ENCODE measurements at regions not wholly inside any gene's neighbourhood (a gene's known extent, or its start where the extent isn't known, plus 50 kb on each side); places are given as distances from the start of the nearest gene placed in this dataset.
"Not testable (repeated sequence)": the region's sequence is repeated elsewhere in the genome, so short reads cannot be mapped to it uniquely, and the experiment has no call there.

DNA sequence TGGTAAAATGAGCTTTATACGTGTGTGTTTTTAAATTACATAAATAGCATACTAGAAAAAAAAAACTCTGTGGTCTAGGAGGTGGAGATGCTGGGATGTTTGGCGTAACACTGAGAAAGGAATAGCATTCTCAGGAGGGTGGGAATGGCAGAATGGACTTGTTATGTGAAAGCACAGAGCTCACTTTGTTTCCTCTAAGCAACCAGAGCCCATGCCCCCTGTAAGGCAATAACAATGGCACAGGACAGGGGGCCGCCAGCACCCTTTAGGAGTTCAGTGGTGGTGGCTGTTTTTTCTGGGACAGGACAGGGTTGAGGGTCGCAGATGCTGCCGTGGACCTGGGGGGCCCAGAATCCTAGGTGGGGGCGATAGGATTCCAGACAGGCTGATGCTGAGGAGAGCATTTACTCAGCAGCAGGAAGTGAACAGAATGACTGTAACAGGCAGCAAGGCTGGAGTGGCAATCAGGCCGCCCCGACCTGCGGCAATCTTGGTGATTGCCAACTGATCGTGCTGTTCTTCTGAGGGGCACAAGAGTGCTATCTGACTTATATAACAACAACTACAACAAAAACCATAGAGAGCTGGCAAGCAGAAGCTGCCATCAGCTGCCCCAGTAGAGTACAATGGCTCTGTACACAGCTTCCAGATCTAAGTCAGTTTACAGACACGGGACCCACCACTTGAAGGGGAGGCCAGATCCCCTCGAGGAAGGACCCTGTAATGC is 160.4 kb downstream of the UACA start:
- peaks cover 3 to 5% of the 10 kb centered on the region in 2 donors for H3K9me3 ChIP-seq (ENCODE audit: control insufficient read depth in 1 of 2, low read length in 2 of 2)
- no peaks in the 10 kb centered on the region for H3K27me3 ChIP-seq (ENCODE audit: low read depth, low read length)
- no peak overlapping the region for H3K27ac ChIP-seq (ENCODE audit: low read length)
- H3K4me1 ChIP-seq (ENCODE audit: control insufficient read depth in 1 of 2, insufficient read depth in 2 of 2, low read length in 2 of 2), result peaks cover 7 to 24% of the 10 kb centered on the region in 2 donors
- no peak overlapping the region for H3K4me3 ChIP-seq (ENCODE audit: low read depth in 1 of 2, low read length in 2 of 2)
- no peaks in the 10 kb centered on the region for H3K36me3 ChIP-seq (ENCODE audit: control insufficient read depth in 1 of 2, insufficient read depth in 2 of 2, low read length in 2 of 2)

DNA sequence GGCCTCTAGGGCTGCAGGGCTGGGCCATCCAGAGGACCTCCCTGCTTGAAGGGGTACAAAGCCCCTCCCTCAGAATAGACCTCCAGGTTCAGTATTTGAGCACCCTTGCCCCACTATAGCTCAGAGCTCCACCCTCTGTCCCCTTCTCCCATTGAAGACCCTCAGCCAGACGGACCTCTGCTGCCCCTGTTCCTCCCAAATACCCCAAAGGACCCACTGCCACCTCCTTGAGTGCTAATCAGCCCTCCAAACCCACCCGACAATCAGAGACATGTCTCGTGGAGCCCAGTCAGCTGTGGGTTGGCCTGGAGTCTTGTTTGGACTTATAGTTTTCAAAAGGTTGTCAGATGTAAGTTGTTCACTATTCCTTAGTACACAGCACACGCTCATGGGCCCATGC is 161.1 kb downstream of the UACA start:
- H3K4me1 ChIP-seq (ENCODE audit: control insufficient read depth in 1 of 2, insufficient read depth in 2 of 2, low read length in 2 of 2), result peaks cover 7 to 24% of the 10 kb centered on the region in 2 donors
- H3K36me3 ChIP-seq (ENCODE audit: control insufficient read depth in 1 of 2, insufficient read depth in 2 of 2, low read length in 2 of 2), result no peaks in the 10 kb centered on the region
- no peak overlapping the region for H3K27ac ChIP-seq (ENCODE audit: low read length)
- no peak overlapping the region for H3K4me3 ChIP-seq (ENCODE audit: low read depth in 1 of 2, low read length in 2 of 2)
- peaks cover 3 to 5% of the 10 kb centered on the region in 2 donors for H3K9me3 ChIP-seq (ENCODE audit: control insufficient read depth in 1 of 2, low read length in 2 of 2)
- no peaks in the 10 kb centered on the region for H3K27me3 ChIP-seq (ENCODE audit: low read depth, low read length)

DNA sequence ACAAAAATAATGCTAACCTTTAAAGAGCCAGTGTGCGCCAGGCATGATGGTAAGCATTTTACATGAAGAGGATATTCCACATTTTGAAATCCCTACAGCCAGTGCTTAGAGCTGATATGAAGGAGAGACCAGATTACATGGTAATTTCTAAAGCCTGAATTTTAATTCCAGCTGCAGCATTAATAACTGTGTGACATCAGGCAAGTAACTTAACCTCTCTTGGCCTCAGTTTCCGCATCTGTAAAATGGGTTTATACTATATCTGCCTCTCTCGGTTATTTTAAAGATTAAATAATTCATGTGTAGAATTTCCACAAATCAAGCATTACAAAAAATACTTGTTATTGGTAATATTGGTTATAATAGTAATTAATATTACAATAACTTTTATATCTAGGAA is 165.4 kb downstream of the UACA start:
- Histone ChIP-seq H3K27me3 (ENCODE audit: low read depth, low read length) (no peaks in the 10 kb centered on the region), H3K27ac (ENCODE audit: low read length) (no peak overlapping the region), H3K4me3 (ENCODE audit: low read depth in 1 of 2, low read length in 2 of 2) (no peak overlapping the region)

DNA sequence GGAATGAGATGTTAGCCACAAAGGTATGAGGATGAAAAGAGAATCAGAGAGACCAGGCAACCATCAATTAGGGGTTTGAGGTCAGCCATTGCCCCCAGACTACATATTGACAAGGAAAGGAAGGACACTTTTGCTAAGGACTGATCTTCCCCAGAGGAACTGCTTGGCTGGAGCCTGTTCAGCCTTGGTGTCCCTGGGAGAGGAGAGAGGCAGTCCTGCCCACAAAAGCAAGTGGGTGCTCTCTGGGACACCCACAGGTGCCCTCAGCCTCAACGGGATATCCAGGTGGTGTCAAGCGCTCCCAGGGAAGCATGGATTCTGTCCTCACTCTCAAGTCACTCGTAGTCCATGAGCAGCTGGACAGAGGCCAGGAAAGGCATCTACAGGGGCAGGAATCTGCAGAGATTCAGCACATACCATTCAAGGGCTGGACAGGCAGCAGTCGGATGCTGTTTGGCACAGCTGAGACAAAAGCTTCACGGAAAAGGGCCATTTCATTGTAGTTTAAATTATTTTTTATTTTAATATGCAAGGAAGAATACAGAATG is 166.2 kb downstream of the UACA start:
- Histone ChIP-seq H3K27ac (ENCODE audit: low read length) (no peak overlapping the region), H3K36me3 (ENCODE audit: control insufficient read depth in 1 of 2, insufficient read depth in 2 of 2, low read length in 2 of 2) (no peaks in the 10 kb centered on the region), H3K9me3 (ENCODE audit: control insufficient read depth in 1 of 2, low read length in 2 of 2) (peaks cover 12 to 14% of the 10 kb centered on the region in 2 donors), H3K4me3 (ENCODE audit: low read depth in 1 of 2, low read length in 2 of 2) (no peak overlapping the region), H3K4me1 (ENCODE audit: control insufficient read depth in 1 of 2, insufficient read depth in 2 of 2, low read length in 2 of 2) (no peaks in the 10 kb centered on the region), H3K27me3 (ENCODE audit: low read depth, low read length) (no peaks in the 10 kb centered on the region)

More for the DNA sequence above, 165.4 kb downstream of the UACA start:
- Histone ChIP-seq H3K9me3 (ENCODE audit: control insufficient read depth in 1 of 2, low read length in 2 of 2) (peaks cover 12 to 14% of the 10 kb centered on the region in 2 donors), H3K36me3 (ENCODE audit: control insufficient read depth in 1 of 2, insufficient read depth in 2 of 2, low read length in 2 of 2) (no peaks in the 10 kb centered on the region), H3K4me1 (ENCODE audit: control insufficient read depth in 1 of 2, insufficient read depth in 2 of 2, low read length in 2 of 2) (no peaks in the 10 kb centered on the region)

DNA sequence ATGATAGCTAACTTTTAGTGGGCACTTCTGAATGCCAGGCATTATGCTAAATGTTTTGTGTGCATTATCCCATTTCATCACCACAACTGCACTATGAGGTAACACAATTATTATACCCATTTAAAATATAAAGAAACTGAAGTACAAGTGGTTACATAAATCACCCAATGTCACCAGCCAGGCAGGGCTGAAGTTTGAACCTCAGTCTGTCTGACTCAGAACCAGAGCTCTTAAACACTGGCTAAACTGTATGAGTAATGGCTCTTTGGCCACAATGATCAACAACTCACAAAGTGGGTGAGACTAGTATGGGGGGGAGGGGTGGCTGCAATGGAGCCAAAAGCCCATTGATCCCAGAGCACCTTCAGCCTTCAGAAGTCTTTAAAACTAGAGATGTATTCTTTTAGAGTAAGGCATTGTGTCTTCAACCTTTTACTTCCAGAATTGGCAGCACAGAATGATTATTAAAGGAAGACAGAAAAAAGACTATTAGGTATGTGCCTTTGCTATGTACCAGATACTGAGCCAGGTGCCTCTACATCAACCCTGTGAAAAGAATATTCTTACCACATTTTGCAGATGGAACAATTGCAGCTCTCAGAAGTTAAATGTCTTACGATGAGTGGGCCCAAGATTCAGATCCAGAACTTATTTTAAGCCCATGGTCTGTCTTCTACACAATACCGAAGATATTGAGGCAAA is 166.9 kb downstream of the UACA start:
- H3K4me1 ChIP-seq (ENCODE audit: control insufficient read depth in 1 of 2, insufficient read depth in 2 of 2, low read length in 2 of 2), result no peaks in the 10 kb centered on the region
- no peaks in the 10 kb centered on the region for H3K27me3 ChIP-seq (ENCODE audit: low read depth, low read length)
- peaks cover 12 to 14% of the 10 kb centered on the region in 2 donors for H3K9me3 ChIP-seq (ENCODE audit: control insufficient read depth in 1 of 2, low read length in 2 of 2)
- no peaks in the 10 kb centered on the region for H3K36me3 ChIP-seq (ENCODE audit: control insufficient read depth in 1 of 2, insufficient read depth in 2 of 2, low read length in 2 of 2)
- no peak overlapping the region for H3K27ac ChIP-seq (ENCODE audit: low read length)
- H3K4me3 ChIP-seq (ENCODE audit: low read depth in 1 of 2, low read length in 2 of 2), result no peak overlapping the region

DNA sequence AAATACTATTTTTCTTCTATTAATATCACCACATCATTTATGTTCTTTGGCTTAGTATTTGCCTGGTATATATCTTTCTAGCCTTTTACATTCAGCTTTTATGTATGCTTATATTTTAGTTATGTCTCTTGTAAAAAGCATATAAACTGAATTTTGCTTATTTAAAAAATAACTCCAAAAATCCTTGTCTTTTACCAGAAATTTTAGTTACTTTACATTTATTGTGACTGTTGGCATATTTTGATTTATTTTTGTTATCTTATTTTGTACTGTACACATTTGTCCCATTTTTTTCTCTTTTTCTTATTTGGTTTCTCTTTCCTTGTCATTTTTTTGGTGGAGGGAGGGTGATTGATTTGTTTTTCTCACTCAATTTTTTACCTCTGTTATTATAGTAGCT is 169.6 kb downstream of the UACA start:
- H3K4me3 ChIP-seq (ENCODE audit: low read depth in 1 of 2, low read length in 2 of 2), result no peak overlapping the region
- no peaks in the 10 kb centered on the region for H3K27me3 ChIP-seq (ENCODE audit: low read depth, low read length)
- H3K36me3 ChIP-seq (ENCODE audit: control insufficient read depth in 1 of 2, insufficient read depth in 2 of 2, low read length in 2 of 2), result no peaks in the 10 kb centered on the region
- H3K9me3 ChIP-seq (ENCODE audit: control insufficient read depth in 1 of 2, low read length in 2 of 2), result peaks cover 7 to 12% of the 10 kb centered on the region in 2 donors
- no peak overlapping the region for H3K27ac ChIP-seq (ENCODE audit: low read length)
- no peaks in the 10 kb centered on the region for H3K4me1 ChIP-seq (ENCODE audit: control insufficient read depth in 1 of 2, insufficient read depth in 2 of 2, low read length in 2 of 2)

DNA sequence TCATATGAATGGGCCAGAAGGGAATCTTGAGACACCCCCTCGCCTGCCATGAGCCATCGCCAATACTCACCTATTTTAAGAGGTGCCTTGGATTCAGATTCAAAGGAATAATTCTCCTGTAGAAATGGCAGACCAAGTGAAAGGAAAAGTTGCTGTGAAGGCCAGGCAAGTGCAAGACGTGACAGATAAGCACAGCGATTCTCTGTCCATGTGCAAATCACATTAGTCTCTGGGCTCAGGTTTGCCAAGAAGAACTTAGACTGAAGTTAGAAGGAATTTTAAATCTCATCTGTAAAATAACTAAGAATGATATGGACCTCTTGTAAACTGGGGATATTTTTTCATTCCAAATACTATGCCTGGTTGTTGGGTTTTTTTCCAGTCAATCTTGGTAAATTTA is 173.6 kb downstream of the UACA start:
- Histone ChIP-seq H3K36me3 (ENCODE audit: control insufficient read depth in 1 of 2, insufficient read depth in 2 of 2, low read length in 2 of 2) (no peaks in the 10 kb centered on the region), H3K27me3 (ENCODE audit: low read depth, low read length) (no peaks in the 10 kb centered on the region), H3K27ac (ENCODE audit: low read length) (no peak overlapping the region), H3K4me3 (ENCODE audit: low read depth in 1 of 2, low read length in 2 of 2) (no peak overlapping the region), H3K4me1 (ENCODE audit: control insufficient read depth in 1 of 2, insufficient read depth in 2 of 2, low read length in 2 of 2) (peaks cover 0 to 9% of the 10 kb centered on the region in 2 donors), H3K9me3 (ENCODE audit: control insufficient read depth in 1 of 2, low read length in 2 of 2) (peaks cover 5 to 11% of the 10 kb centered on the region in 2 donors)

DNA sequence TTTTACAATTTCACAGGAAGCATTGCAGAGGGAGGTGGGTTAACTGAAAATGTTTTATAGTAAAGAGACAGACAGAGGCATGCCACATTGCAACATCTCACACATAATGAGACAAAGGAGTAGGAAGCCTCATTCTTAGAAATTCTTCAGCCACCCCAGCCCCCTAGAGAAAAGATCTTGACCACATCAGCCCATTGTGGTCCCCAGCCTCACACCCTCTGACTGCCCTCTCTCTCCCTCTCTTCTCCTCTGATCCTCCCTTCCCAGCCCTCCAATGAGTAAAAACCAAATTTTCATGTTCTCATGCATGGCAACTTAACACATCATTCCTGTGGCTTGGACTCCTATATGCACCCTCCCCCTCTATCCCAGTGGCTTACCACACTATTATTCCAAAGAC is 174.1 kb downstream of the UACA start:
- H3K4me1 ChIP-seq (ENCODE audit: control insufficient read depth in 1 of 2, insufficient read depth in 2 of 2, low read length in 2 of 2), result peaks cover 0 to 9% of the 10 kb centered on the region in 2 donors
- peaks cover 2 to 6% of the 10 kb centered on the region in 2 donors for H3K9me3 ChIP-seq (ENCODE audit: control insufficient read depth in 1 of 2, low read length in 2 of 2)

GRCh38 chr15:70588613-70589012 is 174.7 kb downstream of the UACA start:
- Histone ChIP-seq H3K27ac (ENCODE audit: low read length) (no peak overlapping the region), H3K4me3 (ENCODE audit: low read depth in 1 of 2, low read length in 2 of 2) (no peak overlapping the region), H3K4me1 (ENCODE audit: control insufficient read depth in 1 of 2, insufficient read depth in 2 of 2, low read length in 2 of 2) (peaks cover 0 to 9% of the 10 kb centered on the region in 2 donors), H3K9me3 (ENCODE audit: control insufficient read depth in 1 of 2, low read length in 2 of 2) (peaks cover under 1 to 2% of the 10 kb centered on the region in 2 donors), H3K27me3 (ENCODE audit: low read depth, low read length) (no peaks in the 10 kb centered on the region), H3K36me3 (ENCODE audit: control insufficient read depth in 1 of 2, insufficient read depth in 2 of 2, low read length in 2 of 2) (no peaks in the 10 kb centered on the region)

More for the DNA sequence above, 174.1 kb downstream of the UACA start:
- H3K27me3 ChIP-seq (ENCODE audit: low read depth, low read length), result no peaks in the 10 kb centered on the region
- no peak overlapping the region for H3K4me3 ChIP-seq (ENCODE audit: low read depth in 1 of 2, low read length in 2 of 2)
- no peaks in the 10 kb centered on the region for H3K36me3 ChIP-seq (ENCODE audit: control insufficient read depth in 1 of 2, insufficient read depth in 2 of 2, low read length in 2 of 2)
- H3K27ac ChIP-seq (ENCODE audit: low read length), result no peak overlapping the region

GRCh38 chr15:70587896-70588567 is 175.3 kb downstream of the UACA start:
- H3K27me3 ChIP-seq (ENCODE audit: low read depth, low read length), result no peaks in the 10 kb centered on the region
- H3K9me3 ChIP-seq (ENCODE audit: control insufficient read depth in 1 of 2, low read length in 2 of 2), result no peaks in the 10 kb centered on the region
- H3K4me3 ChIP-seq (ENCODE audit: low read depth in 1 of 2, low read length in 2 of 2), result no peak overlapping the region

DNA sequence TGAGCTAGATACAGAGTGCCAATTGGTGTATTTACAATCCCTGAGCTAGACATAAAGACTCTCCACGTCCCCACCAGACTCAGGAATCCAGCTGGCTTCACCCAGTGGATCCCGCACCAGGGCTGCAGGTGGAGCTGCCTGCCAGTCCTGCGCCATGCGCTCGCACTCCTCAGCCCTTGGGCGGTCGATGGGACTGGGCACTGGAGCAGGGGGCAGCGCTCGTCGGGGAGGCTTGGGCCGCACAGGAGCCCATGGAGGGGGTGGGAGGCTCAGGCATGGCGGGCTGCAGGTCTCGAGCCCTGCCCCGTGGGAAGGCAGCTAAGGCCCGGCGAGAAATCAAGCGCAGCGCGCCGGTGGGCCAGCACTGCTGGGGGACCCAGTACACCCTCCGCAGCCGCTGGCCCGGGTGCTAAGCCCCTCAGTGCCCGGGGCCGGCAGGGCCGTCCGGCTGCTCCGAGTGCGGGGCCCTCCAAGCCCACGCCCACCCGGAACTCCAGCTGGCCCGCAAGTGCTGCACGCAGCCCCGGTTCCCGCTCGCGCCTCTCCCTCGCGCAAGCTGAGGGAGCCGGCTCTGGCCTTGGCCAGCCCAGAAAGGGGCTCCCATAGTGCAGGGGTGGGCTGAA is 176.2 kb downstream of the UACA start:
- not testable (repeated sequence) for H3K4me3 ChIP-seq (ENCODE audit: low read depth in 1 of 2, low read length in 2 of 2); H3K27me3 ChIP-seq (ENCODE audit: low read depth, low read length); H3K27ac ChIP-seq (ENCODE audit: low read length); H3K9me3 ChIP-seq (ENCODE audit: control insufficient read depth in 1 of 2, low read length in 2 of 2); H3K4me1 ChIP-seq (ENCODE audit: control insufficient read depth in 1 of 2, insufficient read depth in 2 of 2, low read length in 2 of 2); H3K36me3 ChIP-seq (ENCODE audit: control insufficient read depth in 1 of 2, insufficient read depth in 2 of 2, low read length in 2 of 2)

More at GRCh38 chr15:70587896-70588567, 175.3 kb downstream of the UACA start:
- Histone ChIP-seq H3K4me1 (ENCODE audit: control insufficient read depth in 1 of 2, insufficient read depth in 2 of 2, low read length in 2 of 2) (peaks cover 0 to 9% of the 10 kb centered on the region in 2 donors), H3K27ac (ENCODE audit: low read length) (no peak overlapping the region), H3K36me3 (ENCODE audit: control insufficient read depth in 1 of 2, insufficient read depth in 2 of 2, low read length in 2 of 2) (no peaks in the 10 kb centered on the region)

Measured in muscle layer of duodenum (tissue), 2 donors.